Renal cortex interstitium (tissue), 11 donors: ENCODE measurements at regions not wholly inside any gene's neighbourhood (a gene's known extent, or its start where the extent isn't known, plus 50 kb on each side); places are given as distances from the start of the nearest gene placed in this dataset.
"Not testable (repeated sequence)": the region's sequence is repeated elsewhere in the genome, so short reads cannot be mapped to it uniquely, and the experiment has no call there.

Experiments used
- DNase-seq, 11 donors: peaks; one replicate each; pipeline ENCODE4 v3.0.0-alpha.2; 2013; ENCODE audit warnings: low read depth in 9 of 11, low spot score in 4 of 11; ENCODE audit errors: extremely low read depth in 1 of 11

- no peak for DNase-seq
Measured at GRCh38 chr3:191922570-191922969, 461.6 kb downstream of the PYDC2 start.

- not testable (repeated sequence) for DNase-seq
Measured at GRCh38 chr3:191927183-191927817, 466.3 kb downstream of the PYDC2 start.

- DNase-seq = not testable (repeated sequence)
Measured at GRCh38 chr3:191927998-191928397, 467.0 kb downstream of the PYDC2 start.

GRCh38 chr3:191944835-191945234, 483.9 kb downstream of the PYDC2 start:
- no peak for DNase-seq

GRCh38 chr3:191952186-191952585, 491.2 kb downstream of the PYDC2 start:
- DNase-seq = no peak

- DNase-seq = no peak
Measured at GRCh38 chr3:191952609-191953008, 491.6 kb downstream of the PYDC2 start.

- DNase-seq = no peak
Measured at GRCh38 chr3:191958980-191959671, 498.2 kb downstream of the PYDC2 start.

GRCh38 chr3:191959876-191960413, 499.0 kb downstream of the PYDC2 start:
- DNase-seq = peak in 8 of 11 donors; percentile 9 to 52 (median 44)

- DNase-seq = no peak
Measured at GRCh38 chr3:191961022-191961421, 500.1 kb downstream of the PYDC2 start.

- no peak for DNase-seq
Measured at GRCh38 chr3:191961529-191961928, 500.6 kb downstream of the PYDC2 start.

GRCh38 chr3:191962324-191962723, 501.4 kb downstream of the PYDC2 start:
- DNase-seq = no peak

- no peak for DNase-seq
Measured at GRCh38 chr3:191963182-191963581, 502.2 kb downstream of the PYDC2 start.

GRCh38 chr3:191966556-191966955, 505.6 kb downstream of the PYDC2 start:
- no peak for DNase-seq

GRCh38 chr3:191968299-191968698, 507.3 kb downstream of the PYDC2 start:
- no peak for DNase-seq

- no peak for DNase-seq
Measured at GRCh38 chr3:191972714-191973398, 511.9 kb downstream of the PYDC2 start.

GRCh38 chr3:191973820-191974219, 512.9 kb downstream of the PYDC2 start:
- DNase-seq = no peak

GRCh38 chr3:191975936-191976335, 515.0 kb downstream of the PYDC2 start:
- DNase-seq = no peak

- DNase-seq = no peak
Measured at GRCh38 chr3:191980443-191980842, 519.5 kb downstream of the PYDC2 start.

GRCh38 chr3:191982481-191982880, 521.5 kb downstream of the PYDC2 start:
- DNase-seq = no peak

- DNase-seq = no peak
Measured at GRCh38 chr3:191985691-191986090, 524.7 kb downstream of the PYDC2 start.
